Esophagus squamous epithelium (tissue), 5 donors: ENCODE measurements at regions not wholly inside any gene's neighbourhood (a gene's known extent, or its start where the extent isn't known, plus 50 kb on each side); places are given as distances from the start of the nearest gene placed in this dataset.

ENCODE experiments used
- DNase-seq: peaks from one replicate; lab custom pipeline; 2025; lab: John Stamatoyannopoulos, UW
- H3K27ac ChIP-seq, 4 donors: fragments of 200-600 bp; sonication (generic); one replicate each; pipeline ENCODE4 v1.5.1; 2016 to 2019; ENCODE audit warnings: mild to moderate bottlenecking in 1 of 4
- H3K27me3 ChIP-seq, 4 donors: fragments of 200-600 bp; sonication (generic); 1 replicate in 3 of 4; 2 replicates in 1 of 4; pipeline versions ENCODE4 v1.5.1 to v1.6.0; 2017 to 2021; ENCODE audit warnings: antibody characterized with exemption in 1 of 4
- H3K36me3 ChIP-seq, 3 donors: fragments of 200-600 bp; sonication (generic); one replicate each; pipeline ENCODE4 v1.5.1; 2016 to 2019
- H3K4me1 ChIP-seq, 3 donors: fragments of 200-600 bp; sonication (generic); one replicate each; pipeline ENCODE4 v1.5.1; 2017 to 2019
- H3K4me3 ChIP-seq, 4 donors: fragments of 200-600 bp; sonication (generic); 1 replicate in 3 of 4; 2 replicates in 1 of 4; pipeline ENCODE4 v1.5.1; 2016 to 2019; ENCODE audit warnings: mild to moderate bottlenecking in 2 of 4, moderate library complexity in 1 of 4
- H3K9me3 ChIP-seq, 3 donors: fragments of 200-600 bp; sonication (generic); one replicate each; pipeline ENCODE4 v1.5.1; 2016 to 2019
- POLR2A ChIP-seq, 4 donors: fragments of 450-650 bp; IDR thresholded peaks; one replicate each; pipeline ENCODE4 v1.6.1; 2017; ENCODE audit warnings: antibody characterized with exemption in 4 of 4, mild to moderate bottlenecking in 4 of 4, moderate library complexity in 3 of 4
- WGBS, 2 donors: methylation state at CpG; one replicate each; pipeline ENCODE4 v1.1.5; 2018; 5-methylcytosine and 5-hydroxymethylcytosine counted together
- intact Hi-C: fragments of 100-400 bp; cut with DNase I; formaldehyde crosslinking; loops from one replicate; pipeline ENCODE4 v1.15.0; 2022
- TF ChIP-seq, protein P1 (sequence below), 6 experiments: fragments of 450-650 bp in 4 of 6; fragments of 200-600 bp in 2 of 6; sonication (generic) in 2 of 6; IDR thresholded peaks; one replicate each; pipeline ENCODE4 v1.5.1; 2016 to 2019; ENCODE audit warnings: antibody characterized with exemption in 6 of 6, mild to moderate bottlenecking in 4 of 6, moderate library complexity in 4 of 6
- donor health status: DM: yes; HTN: yes; CAD: no.

- Histone ChIP-seq H3K4me1 (peaks cover 0 to 6% (median 0%) of the 10 kb centered on the region in 3 donors), H3K4me3 (no peak overlapping the region), H3K27me3 (peaks cover 0 to 71% (median 0%) of the 10 kb centered on the region in 4 donors), H3K36me3 (no peaks in the 10 kb centered on the region), H3K27ac (no peak overlapping the region), H3K9me3 (no peaks in the 10 kb centered on the region)
- WGBS, 2 donors = 46 to 47% methylated on average over 10 of the region's 10 CpGs
- intact Hi-C loops = no loop called here
- DNase-seq = no peak
- no peak for TF ChIP-seq POLR2A (IDR thresholded peaks at IDR 0.05)
- TF ChIP-seq, protein P1, sequence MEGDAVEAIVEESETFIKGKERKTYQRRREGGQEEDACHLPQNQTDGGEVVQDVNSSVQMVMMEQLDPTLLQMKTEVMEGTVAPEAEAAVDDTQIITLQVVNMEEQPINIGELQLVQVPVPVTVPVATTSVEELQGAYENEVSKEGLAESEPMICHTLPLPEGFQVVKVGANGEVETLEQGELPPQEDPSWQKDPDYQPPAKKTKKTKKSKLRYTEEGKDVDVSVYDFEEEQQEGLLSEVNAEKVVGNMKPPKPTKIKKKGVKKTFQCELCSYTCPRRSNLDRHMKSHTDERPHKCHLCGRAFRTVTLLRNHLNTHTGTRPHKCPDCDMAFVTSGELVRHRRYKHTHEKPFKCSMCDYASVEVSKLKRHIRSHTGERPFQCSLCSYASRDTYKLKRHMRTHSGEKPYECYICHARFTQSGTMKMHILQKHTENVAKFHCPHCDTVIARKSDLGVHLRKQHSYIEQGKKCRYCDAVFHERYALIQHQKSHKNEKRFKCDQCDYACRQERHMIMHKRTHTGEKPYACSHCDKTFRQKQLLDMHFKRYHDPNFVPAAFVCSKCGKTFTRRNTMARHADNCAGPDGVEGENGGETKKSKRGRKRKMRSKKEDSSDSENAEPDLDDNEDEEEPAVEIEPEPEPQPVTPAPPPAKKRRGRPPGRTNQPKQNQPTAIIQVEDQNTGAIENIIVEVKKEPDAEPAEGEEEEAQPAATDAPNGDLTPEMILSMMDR (IDR thresholded peaks at IDR 0.05) = no peak
These were observed 193.3 kb downstream of the PHETA1 start for GRCh38 chr12:111175396-111176094.

DNA sequence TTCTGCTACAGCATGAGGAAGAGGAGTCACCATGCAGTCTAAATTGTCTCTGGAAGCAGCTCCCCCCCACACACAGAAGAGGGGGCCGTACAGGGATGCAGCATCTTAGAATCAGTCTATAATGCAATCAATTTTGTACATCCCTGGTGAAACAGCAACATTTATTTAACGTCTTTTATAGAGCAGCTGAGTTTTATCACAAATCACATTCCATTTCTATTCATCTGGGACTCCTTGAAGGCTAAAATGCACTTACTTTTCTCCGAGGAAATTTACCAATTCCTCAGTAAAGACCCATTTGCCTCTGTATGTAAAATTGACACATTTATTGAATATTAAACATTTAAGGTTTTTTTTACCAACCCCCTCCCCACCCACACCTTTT, 193.9 kb downstream of the PHETA1 start:
- TF ChIP-seq POLR2A (IDR thresholded peaks at IDR 0.05) = no peak
- TF ChIP-seq, protein P1 (IDR thresholded peaks at IDR 0.05) = no peak
- H3K4me1 ChIP-seq = peaks cover 0 to 5% (median 0%) of the 10 kb centered on the region in 3 donors
- H3K36me3 ChIP-seq = no peaks in the 10 kb centered on the region
- no peak overlapping the region for H3K4me3 ChIP-seq
- 16 to 23% methylated on average over 3 of the region's 3 CpGs for WGBS, 2 donors
- H3K9me3 ChIP-seq = no peaks in the 10 kb centered on the region
- intact Hi-C loops = no loop called here
- DNase-seq = no peak
- H3K27ac ChIP-seq = no peak overlapping the region
- peaks cover 0 to 67% (median 0%) of the 10 kb centered on the region in 4 donors for H3K27me3 ChIP-seq

DNA sequence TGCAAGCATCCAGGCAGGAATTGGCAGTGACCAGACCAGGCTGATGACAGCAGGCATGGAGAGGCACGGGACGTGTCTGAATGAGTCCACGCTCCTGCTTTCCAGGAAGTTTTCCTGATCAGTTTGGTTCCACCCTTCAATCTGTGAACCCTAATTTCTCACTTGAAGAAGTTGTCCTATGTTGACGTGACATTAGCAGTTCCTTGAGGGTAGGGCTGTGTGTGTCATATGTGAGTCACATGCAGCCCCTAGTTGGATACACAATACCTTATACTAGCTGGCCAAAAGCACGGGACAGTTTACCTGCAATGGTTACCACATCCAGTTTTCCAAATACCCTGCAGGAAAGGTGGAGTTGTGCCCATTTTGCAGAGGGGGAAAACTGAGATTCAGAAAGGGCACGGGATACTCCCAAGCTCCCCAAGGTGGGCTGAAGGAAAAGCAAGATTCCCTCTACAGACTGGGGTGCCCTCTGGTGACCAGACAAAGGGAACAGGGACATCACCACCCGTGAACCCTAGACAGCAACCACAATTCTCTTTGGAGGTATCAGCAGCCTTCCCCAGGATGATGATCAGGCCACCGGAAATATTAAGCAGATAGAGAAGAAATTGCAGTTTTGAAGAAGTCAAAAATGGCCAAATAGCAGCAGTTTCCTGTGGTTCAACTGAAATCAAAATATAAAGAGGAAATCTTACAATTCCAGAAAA, 194.5 kb downstream of the PHETA1 start:
- intact Hi-C loops = no loop called here
- Histone ChIP-seq H3K4me1 (peaks cover 0 to 5% (median 0%) of the 10 kb centered on the region in 3 donors), H3K4me3 (no peak overlapping the region), H3K27ac (no peak overlapping the region), H3K36me3 (no peaks in the 10 kb centered on the region), H3K27me3 (peaks cover 0 to 67% (median 0%) of the 10 kb centered on the region in 4 donors), H3K9me3 (no peaks in the 10 kb centered on the region)
- no peak for DNase-seq
- TF ChIP-seq, protein P1 (IDR thresholded peaks at IDR 0.05) = no peak
- TF ChIP-seq POLR2A (IDR thresholded peaks at IDR 0.05) = no peak
- 32 to 33% methylated on average over 6 to 8 of the region's 8 CpGs for WGBS, 2 donors

- Histone ChIP-seq H3K27me3 (peaks cover 0 to 63% (median 0%) of the 10 kb centered on the region in 4 donors), H3K9me3 (no peaks in the 10 kb centered on the region), H3K36me3 (no peaks in the 10 kb centered on the region), H3K27ac (no peak overlapping the region), H3K4me3 (no peak overlapping the region), H3K4me1 (peaks cover 0 to 5% (median 0%) of the 10 kb centered on the region in 3 donors)
- no peak for DNase-seq
- TF ChIP-seq POLR2A (IDR thresholded peaks at IDR 0.05) = no peak
- TF ChIP-seq, protein P1 (IDR thresholded peaks at IDR 0.05) = no peak
- intact Hi-C loops = no loop called here
- 63 to 72% methylated on average over 2 to 3 of the region's 3 CpGs for WGBS, 2 donors
These were observed 195.1 kb downstream of the PHETA1 start for GRCh38 chr12:111173836-111174235.

- Histone ChIP-seq H3K9me3 (no peaks in the 10 kb centered on the region), H3K27ac (no peak overlapping the region), H3K36me3 (no peaks in the 10 kb centered on the region), H3K4me1 (peaks cover 0 to 3% (median 0%) of the 10 kb centered on the region in 3 donors), H3K27me3 (peaks cover 0 to 62% (median 0%) of the 10 kb centered on the region in 4 donors), H3K4me3 (no peak overlapping the region)
- 52 to 71% methylated on average over 3 to 5 of the region's 5 CpGs for WGBS, 2 donors
- intact Hi-C loops = no loop called here
- no peak for DNase-seq
- TF ChIP-seq POLR2A (IDR thresholded peaks at IDR 0.05) = no peak
- TF ChIP-seq, protein P1 (IDR thresholded peaks at IDR 0.05) = no peak
These were observed 195.5 kb downstream of the PHETA1 start for GRCh38 chr12:111173391-111173790.
